ENCODE measurements at regions not wholly inside any gene's neighbourhood (a gene's known extent, or its start where the extent isn't known, plus 50 kb on each side); places are given as distances from the start of the nearest gene placed in this dataset.
A peak's percentile ranks its signal among the peaks of the same experiment; 100 is the strongest.

- peaks cover 5% of the 10 kb centered on the region for H3K36me3 Mint-ChIP-seq (ENCODE audit: insufficient read depth, unreplicated experiment)
- no TSS peak for BruUV-seq (replicated peaks)
- no peaks in the 10 kb centered on the region for H3K27me3 Mint-ChIP-seq (ENCODE audit: unreplicated experiment)
- peak; percentile 83 for DNase-seq
- H3K27ac Mint-ChIP-seq (ENCODE audit: unreplicated experiment): peak overlapping the region; percentile 83
- H3K4me3 Mint-ChIP-seq (ENCODE audit: low read depth, unreplicated experiment): peak overlapping the region; percentile 63
- peak; percentile 80 for TF ChIP-seq CTCF (IDR thresholded peaks at IDR 0.05; ENCODE audit: unreplicated experiment)
- CTCF ChIA-PET: interaction anchor here (0.5 to 2.7 kb wide), 20 partner anchors 11 to 524 kb away, joined by 3 to 20 read pairs (median 4); partner anchors contain the start of gene FAM83B
- intact Hi-C loops (cut with micrococcal nuclease; ENCODE audit: unreplicated experiment): loop anchor here (1.0 to 5.0 kb wide), 6 partner anchors 13 to 351 kb away; no protein-coding TSS in a partner anchor
- no peaks in the 10 kb centered on the region for H3K9me3 Mint-ChIP-seq (ENCODE audit: low read depth, unreplicated experiment)
- H3K4me1 Mint-ChIP-seq (ENCODE audit: low read depth, unreplicated experiment): peaks cover 56% of the 10 kb centered on the region
Measured at GRCh38 chr6:54717849-54718455, 128.6 kb upstream of the FAM83B start.

GRCh38 chr6:54718541-54719023 is 128.0 kb upstream of the FAM83B start:
- DNase-seq: peak; percentile 52
- peak overlapping the region; percentile 83 for H3K27ac Mint-ChIP-seq (ENCODE audit: unreplicated experiment)
- CTCF ChIA-PET: interaction anchor here (0.6 to 2.7 kb wide), 21 partner anchors 11 to 525 kb away, joined by 3 to 20 read pairs (median 4); partner anchors contain the start of gene FAM83B
- H3K9me3 Mint-ChIP-seq (ENCODE audit: low read depth, unreplicated experiment): no peaks in the 10 kb centered on the region
- intact Hi-C loops (cut with micrococcal nuclease; ENCODE audit: unreplicated experiment): loop anchor here (1.0 to 5.0 kb wide), 6 partner anchors 13 to 351 kb away; no protein-coding TSS in a partner anchor
- H3K4me3 Mint-ChIP-seq (ENCODE audit: low read depth, unreplicated experiment): peak overlapping the region; percentile 63
- no peaks in the 10 kb centered on the region for H3K27me3 Mint-ChIP-seq (ENCODE audit: unreplicated experiment)
- TF ChIP-seq CTCF (IDR thresholded peaks at IDR 0.05; ENCODE audit: unreplicated experiment): no peak
- H3K4me1 Mint-ChIP-seq (ENCODE audit: low read depth, unreplicated experiment): peaks cover 56% of the 10 kb centered on the region
- peaks cover 5% of the 10 kb centered on the region for H3K36me3 Mint-ChIP-seq (ENCODE audit: insufficient read depth, unreplicated experiment)
- BruUV-seq (replicated peaks): no TSS peak

- no peak for TF ChIP-seq CTCF (IDR thresholded peaks at IDR 0.05; ENCODE audit: unreplicated experiment)
- BruUV-seq (replicated peaks): no TSS peak
- Mint-ChIP-seq H3K36me3 (ENCODE audit: insufficient read depth, unreplicated experiment) (peaks cover 5% of the 10 kb centered on the region), H3K4me3 (ENCODE audit: low read depth, unreplicated experiment) (peak overlapping the region; percentile 63), H3K4me1 (ENCODE audit: low read depth, unreplicated experiment) (peaks cover 56% of the 10 kb centered on the region), H3K27me3 (ENCODE audit: unreplicated experiment) (no peaks in the 10 kb centered on the region), H3K27ac (ENCODE audit: unreplicated experiment) (peak overlapping the region; percentile 83), H3K9me3 (ENCODE audit: low read depth, unreplicated experiment) (no peaks in the 10 kb centered on the region)
- no peak for DNase-seq
- intact Hi-C loops (cut with micrococcal nuclease; ENCODE audit: unreplicated experiment): loop anchor here (2.0 to 5.0 kb wide), 4 partner anchors 84 to 273 kb away; no protein-coding TSS in a partner anchor
- CTCF ChIA-PET: interaction anchor here (0.6 to 2.7 kb wide), 14 partner anchors 12 to 524 kb away, joined by 3 to 20 read pairs (median 5); partner anchors contain the start of gene FAM83B
Measured at GRCh38 chr6:54719131-54719530, 127.4 kb upstream of the FAM83B start.

- TF ChIP-seq CTCF (IDR thresholded peaks at IDR 0.05; ENCODE audit: unreplicated experiment): no peak
- Mint-ChIP-seq H3K36me3 (ENCODE audit: insufficient read depth, unreplicated experiment) (peaks cover 5% of the 10 kb centered on the region), H3K9me3 (ENCODE audit: low read depth, unreplicated experiment) (no peaks in the 10 kb centered on the region), H3K27me3 (ENCODE audit: unreplicated experiment) (no peaks in the 10 kb centered on the region), H3K27ac (ENCODE audit: unreplicated experiment) (peak overlapping the region; percentile 83), H3K4me3 (ENCODE audit: low read depth, unreplicated experiment) (peak overlapping the region; percentile 63), H3K4me1 (ENCODE audit: low read depth, unreplicated experiment) (peaks cover 56% of the 10 kb centered on the region)
- no peak for DNase-seq
- CTCF ChIA-PET: interaction anchor here (1.1 to 2.7 kb wide), 3 partner anchors 82 to 128 kb away, joined by 3 to 13 read pairs (median 13); partner anchors contain the start of gene FAM83B
- intact Hi-C loops (cut with micrococcal nuclease; ENCODE audit: unreplicated experiment): loop anchor here (2.0 to 5.0 kb wide), 4 partner anchors 83 to 273 kb away; no protein-coding TSS in a partner anchor
- BruUV-seq (replicated peaks): no TSS peak
Measured at GRCh38 chr6:54719633-54720032, 126.9 kb upstream of the FAM83B start.

Data from Calu3 (cell line).